ENCODE measurements at regions not wholly inside any gene's neighbourhood (a gene's known extent, or its start where the extent isn't known, plus 50 kb on each side); places are given as distances from the start of the nearest gene placed in this dataset.

- Histone ChIP-seq H3K27ac (no peak overlapping the region), H3K4me1 (no peaks in the 10 kb centered on the region), H3K36me3 (no peaks in the 10 kb centered on the region), H3K9me3 (peaks cover 0 to 2% of the 10 kb centered on the region in 2 donors), H3K4me3 (no peak overlapping the region), H3K27me3 (no peaks in the 10 kb centered on the region)
- no peak for TF ChIP-seq POLR2A (IDR thresholded peaks at IDR 0.05)
- no peak for TF ChIP-seq CTCF (IDR thresholded peaks at IDR 0.05)
- intact Hi-C loops (cut with DNase I; ENCODE audit: low total_unique reads) = no loop called here
- no peak for DNase-seq
Measured at GRCh38 chr11:33633251-33634003, 67.2 kb downstream of the C11orf91 start.

GRCh38 chr11:33631749-33632091 is 68.9 kb downstream of the C11orf91 start:
- Histone ChIP-seq H3K27me3 (no peaks in the 10 kb centered on the region), H3K36me3 (no peaks in the 10 kb centered on the region), H3K27ac (no peak overlapping the region), H3K4me3 (no peak overlapping the region), H3K9me3 (no peaks in the 10 kb centered on the region), H3K4me1 (no peaks in the 10 kb centered on the region)
- no peak for TF ChIP-seq POLR2A (IDR thresholded peaks at IDR 0.05)
- TF ChIP-seq CTCF (IDR thresholded peaks at IDR 0.05) = no peak
- intact Hi-C loops (cut with DNase I; ENCODE audit: low total_unique reads) = no loop called here
- no peak for DNase-seq

GRCh38 chr11:33630936-33631748 is 69.5 kb downstream of the C11orf91 start:
- Histone ChIP-seq H3K4me1 (no peaks in the 10 kb centered on the region), H3K4me3 (no peak overlapping the region), H3K36me3 (no peaks in the 10 kb centered on the region), H3K27ac (no peak overlapping the region), H3K9me3 (no peaks in the 10 kb centered on the region), H3K27me3 (no peaks in the 10 kb centered on the region)
- no peak for DNase-seq
- TF ChIP-seq POLR2A (IDR thresholded peaks at IDR 0.05) (no peak), CTCF (IDR thresholded peaks at IDR 0.05) (no peak)
- intact Hi-C loops (cut with DNase I; ENCODE audit: low total_unique reads) = no loop called here

GRCh38 chr11:33624083-33624482 is 76.5 kb downstream of the C11orf91 start:
- no peak for DNase-seq
- Histone ChIP-seq H3K4me3 (no peak overlapping the region), H3K9me3 (no peaks in the 10 kb centered on the region), H3K36me3 (no peaks in the 10 kb centered on the region), H3K27me3 (no peaks in the 10 kb centered on the region), H3K4me1 (no peaks in the 10 kb centered on the region), H3K27ac (no peak overlapping the region)
- intact Hi-C loops (cut with DNase I; ENCODE audit: low total_unique reads) = no loop called here
- TF ChIP-seq CTCF (IDR thresholded peaks at IDR 0.05) = no peak
- no peak for TF ChIP-seq POLR2A (IDR thresholded peaks at IDR 0.05)

- intact Hi-C loops (cut with DNase I; ENCODE audit: low total_unique reads) = no loop called here
- Histone ChIP-seq H3K36me3 (no peaks in the 10 kb centered on the region), H3K27ac (no peak overlapping the region)
Measured at GRCh38 chr11:33622806-33623205, 77.8 kb downstream of the C11orf91 start.

More at GRCh38 chr11:33622806-33623205, 77.8 kb downstream of the C11orf91 start:
- H3K27me3 ChIP-seq = no peaks in the 10 kb centered on the region
- DNase-seq = no peak
- TF ChIP-seq POLR2A (IDR thresholded peaks at IDR 0.05) = no peak
- no peak for TF ChIP-seq CTCF (IDR thresholded peaks at IDR 0.05)
- no peak overlapping the region for H3K4me3 ChIP-seq
- no peaks in the 10 kb centered on the region for H3K4me1 ChIP-seq
- H3K9me3 ChIP-seq = no peaks in the 10 kb centered on the region

Measured in uterus (tissue), 3 donors.